Subcutaneous abdominal adipose tissue (tissue), 5 donors: ENCODE measurements at regions not wholly inside any gene's neighbourhood (a gene's known extent, or its start where the extent isn't known, plus 50 kb on each side); places are given as distances from the start of the nearest gene placed in this dataset.

ENCODE experiments used
- H3K27ac ChIP-seq: one replicate; pipeline ENCODE4 v1.7.0; 2013; ENCODE audit warnings: low read depth, mild to moderate bottlenecking, inconsistent platforms, low read length, moderate library complexity
- H3K27me3 ChIP-seq, 5 donors: one replicate each; pipeline ENCODE4 v1.7.0; 2013; ENCODE audit warnings: low read length in 5 of 5, inconsistent platforms in 1 of 5; ENCODE audit not compliant: control insufficient read depth in 5 of 5, insufficient read depth in 4 of 5
- H3K36me3 ChIP-seq, 5 donors: one replicate each; pipeline ENCODE4 v1.7.0; 2013; ENCODE audit warnings: low read length in 5 of 5; ENCODE audit not compliant: control insufficient read depth in 5 of 5, insufficient read depth in 5 of 5
- H3K4me1 ChIP-seq, 5 donors: one replicate each; pipeline ENCODE4 v1.7.0; 2013; ENCODE audit warnings: low read length in 5 of 5, mild to moderate bottlenecking in 3 of 5, moderate library complexity in 1 of 5; ENCODE audit not compliant: control insufficient read depth in 5 of 5, insufficient read depth in 5 of 5
- H3K4me3 ChIP-seq, 5 donors: one replicate each; pipeline ENCODE4 v1.7.0; 2013; ENCODE audit warnings: low read length in 5 of 5, low read depth in 1 of 5
- H3K9ac ChIP-seq, 5 donors: one replicate each; pipeline ENCODE4 v1.7.0; 2013; ENCODE audit warnings: low read length in 5 of 5, mild to moderate bottlenecking in 4 of 5, moderate library complexity in 3 of 5
- H3K9me3 ChIP-seq, 5 donors: one replicate each; pipeline ENCODE4 v1.7.0; 2013; ENCODE audit warnings: low read length in 5 of 5; ENCODE audit not compliant: control insufficient read depth in 5 of 5
- donor health status: healthy.
- donor health status: healthy.
- donor health status: healthy.
- donor health status: healthy.
- donor health status: healthy.

DNA sequence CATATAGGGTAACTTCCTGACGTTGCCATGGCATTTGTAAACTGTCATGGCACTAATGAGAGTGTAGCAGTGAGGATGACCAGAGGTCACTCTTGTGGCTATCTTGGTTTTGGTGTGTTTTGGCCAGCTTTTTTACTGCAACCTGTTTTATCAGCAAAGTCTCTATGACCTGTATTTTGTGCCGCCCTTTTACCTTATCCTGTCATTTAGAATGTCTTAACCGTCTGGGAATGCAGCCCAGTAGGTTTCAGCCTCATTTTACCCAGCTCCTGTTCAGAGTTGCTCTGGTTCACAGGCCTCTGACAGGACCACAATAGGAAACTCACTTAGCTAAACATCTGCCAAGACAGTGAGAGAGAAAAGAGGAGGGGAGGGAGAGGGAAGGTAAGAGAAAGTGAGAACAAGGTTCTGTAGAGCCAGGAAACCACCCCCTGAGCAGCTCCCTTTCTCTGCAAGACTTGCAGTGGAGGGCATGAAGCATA, 64.8 kb upstream of the PLEKHG3 start:
- H3K27me3 ChIP-seq, result no peaks in the 10 kb centered on the region
- H3K36me3 ChIP-seq, result no peaks in the 10 kb centered on the region
- H3K4me1 ChIP-seq, result peaks cover 0 to 27% (median 3%) of the 10 kb centered on the region in 5 donors
- H3K9me3 ChIP-seq, result peaks cover 0 to 6% (median 0%) of the 10 kb centered on the region in 5 donors
- no peak overlapping the region for H3K27ac ChIP-seq
- no peak overlapping the region for H3K4me3 ChIP-seq
- no peak overlapping the region for H3K9ac ChIP-seq

DNA sequence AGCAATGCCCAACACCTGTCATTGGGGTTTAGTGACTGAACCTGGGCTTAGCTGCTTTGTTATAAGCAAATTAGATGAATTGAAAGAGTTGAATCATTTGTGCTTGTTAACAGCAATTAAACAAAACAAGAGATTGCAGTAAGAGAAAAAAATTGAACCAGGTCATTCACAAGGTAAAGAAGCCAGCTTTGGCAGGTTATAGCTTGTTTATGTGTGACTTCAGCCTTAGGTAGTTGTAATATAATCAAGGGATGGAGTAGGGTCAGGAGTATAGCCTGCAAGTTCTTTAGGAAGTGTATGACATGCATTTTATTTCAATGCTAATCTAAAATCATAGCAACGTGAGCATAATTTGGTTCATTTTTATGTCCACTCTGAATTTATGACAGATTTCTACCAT, 63.4 kb upstream of the PLEKHG3 start:
- H3K9me3 ChIP-seq, result peaks cover 0 to 6% (median 0%) of the 10 kb centered on the region in 5 donors
- peaks cover 0 to 38% (median 11%) of the 10 kb centered on the region in 5 donors for H3K4me1 ChIP-seq
- no peak overlapping the region for H3K9ac ChIP-seq
- H3K27me3 ChIP-seq, result no peaks in the 10 kb centered on the region
- H3K36me3 ChIP-seq, result no peaks in the 10 kb centered on the region
- H3K4me3 ChIP-seq, result no peak overlapping the region
- no peak overlapping the region for H3K27ac ChIP-seq

DNA sequence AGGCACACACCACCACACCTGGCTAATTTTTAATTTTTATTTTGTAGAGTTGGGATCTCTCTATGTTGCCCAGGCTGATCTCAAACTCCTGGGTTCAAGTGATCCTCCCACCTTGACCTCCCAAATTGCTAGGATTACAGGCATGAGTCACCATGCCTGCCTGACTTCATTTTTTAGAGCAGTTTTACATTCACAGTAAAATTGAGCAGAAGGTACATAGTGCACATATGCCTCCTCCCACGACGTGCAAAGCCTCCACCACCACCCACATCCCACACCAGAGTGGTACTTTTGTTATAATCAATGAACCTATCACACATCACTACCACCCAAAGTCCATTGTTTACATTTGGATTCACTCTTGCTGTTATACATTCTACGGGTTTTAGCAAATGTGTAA, 62.5 kb upstream of the PLEKHG3 start:
- no peaks in the 10 kb centered on the region for H3K27me3 ChIP-seq
- H3K4me3 ChIP-seq, result no peak overlapping the region
- no peak overlapping the region for H3K27ac ChIP-seq
- H3K4me1 ChIP-seq, result peaks cover 0 to 41% (median 16%) of the 10 kb centered on the region in 5 donors
- no peak overlapping the region for H3K9ac ChIP-seq
- H3K9me3 ChIP-seq, result peaks cover 0 to 6% (median 0%) of the 10 kb centered on the region in 5 donors
- no peaks in the 10 kb centered on the region for H3K36me3 ChIP-seq

DNA sequence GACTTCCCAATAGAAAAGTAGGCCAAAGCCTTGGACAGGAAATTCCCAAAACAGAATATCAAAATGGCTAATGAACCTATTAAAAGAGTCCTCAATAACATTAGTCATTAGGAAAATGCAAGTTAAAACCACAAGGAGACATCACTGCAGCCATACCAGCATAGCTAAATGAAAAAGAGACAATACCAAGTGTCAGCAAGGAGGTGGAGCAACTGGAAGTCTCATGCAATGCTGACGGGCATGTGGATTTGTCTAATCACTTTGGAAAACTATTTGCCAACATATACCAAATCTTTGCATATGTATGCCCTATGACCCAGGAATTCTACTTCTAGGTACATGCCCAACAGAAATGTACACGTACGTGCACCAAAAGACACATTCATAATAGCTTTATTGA, 60.5 kb upstream of the PLEKHG3 start:
- Histone ChIP-seq H3K9me3 (peaks cover 0 to 6% (median 0%) of the 10 kb centered on the region in 5 donors), H3K9ac (no peak overlapping the region)

DNA sequence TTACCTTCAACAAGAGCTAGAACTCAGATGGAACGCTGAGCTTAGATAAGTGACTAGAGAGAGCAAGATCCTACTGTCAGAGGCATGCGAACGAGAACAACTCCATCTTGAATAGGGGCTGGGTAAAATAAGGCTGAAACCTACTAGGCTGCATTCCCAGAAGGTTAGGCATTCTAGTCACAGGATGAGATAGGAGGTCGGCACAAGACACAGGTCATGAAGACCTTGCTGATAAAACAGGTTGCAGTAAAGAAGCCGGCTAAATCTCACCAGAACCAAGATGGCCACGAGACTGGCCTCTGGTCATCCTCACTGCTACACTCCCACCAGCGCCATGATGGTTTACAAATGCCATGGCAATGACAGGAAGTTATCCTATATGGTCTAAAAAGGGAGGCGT, 59.6 kb upstream of the PLEKHG3 start:
- Histone ChIP-seq H3K4me1 (peaks cover 0 to 23% (median 12%) of the 10 kb centered on the region in 5 donors), H3K4me3 (no peak overlapping the region), H3K27me3 (no peaks in the 10 kb centered on the region), H3K27ac (no peak overlapping the region), H3K36me3 (no peaks in the 10 kb centered on the region), H3K9me3 (peaks cover 0 to 6% (median 0%) of the 10 kb centered on the region in 5 donors), H3K9ac (no peak overlapping the region)

More for the DNA sequence above, 60.5 kb upstream of the PLEKHG3 start:
- Histone ChIP-seq H3K4me3 (no peak overlapping the region), H3K27ac (no peak overlapping the region), H3K36me3 (no peaks in the 10 kb centered on the region), H3K4me1 (peaks cover 0 to 23% (median 12%) of the 10 kb centered on the region in 5 donors), H3K27me3 (no peaks in the 10 kb centered on the region)

DNA sequence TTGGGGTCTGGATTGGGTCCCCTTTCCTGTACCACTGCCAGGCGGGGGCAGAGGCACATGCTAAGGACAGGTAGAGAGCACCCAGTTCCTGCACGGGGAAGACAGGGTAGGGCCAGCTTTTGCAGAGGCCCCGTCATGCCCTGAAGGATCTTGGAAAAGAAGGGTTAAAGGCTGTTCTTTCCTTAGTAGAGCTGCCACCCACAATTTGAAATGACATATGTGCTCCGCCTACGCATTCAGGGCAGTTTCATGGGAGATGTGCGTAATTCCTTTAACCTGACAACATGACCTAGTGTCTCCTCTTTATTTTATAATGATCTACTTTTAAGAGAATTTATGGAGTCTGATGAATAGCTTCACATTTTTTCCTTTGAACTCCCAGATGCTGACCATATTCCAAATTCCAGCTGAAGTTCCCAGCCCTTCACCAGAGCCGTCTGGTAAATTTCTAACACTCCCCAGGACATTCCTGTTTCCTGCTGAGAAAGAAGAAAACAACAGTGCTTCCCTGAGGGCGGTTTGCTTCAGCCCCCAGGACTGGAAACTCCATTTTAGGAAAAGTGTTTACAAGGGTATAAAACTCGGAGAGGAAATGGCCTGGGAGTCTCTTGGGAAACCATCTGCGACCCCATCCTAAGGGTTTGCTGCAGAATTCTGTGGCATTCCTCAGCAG, 58.9 kb upstream of the PLEKHG3 start:
- H3K27me3 ChIP-seq, result no peaks in the 10 kb centered on the region
- no peak overlapping the region for H3K27ac ChIP-seq
- no peak overlapping the region for H3K4me3 ChIP-seq
- no peaks in the 10 kb centered on the region for H3K36me3 ChIP-seq
- H3K9me3 ChIP-seq, result peaks cover 0 to 6% (median 0%) of the 10 kb centered on the region in 5 donors
- H3K4me1 ChIP-seq, result peaks cover 0 to 22% (median 12%) of the 10 kb centered on the region in 5 donors
- no peak overlapping the region for H3K9ac ChIP-seq

DNA sequence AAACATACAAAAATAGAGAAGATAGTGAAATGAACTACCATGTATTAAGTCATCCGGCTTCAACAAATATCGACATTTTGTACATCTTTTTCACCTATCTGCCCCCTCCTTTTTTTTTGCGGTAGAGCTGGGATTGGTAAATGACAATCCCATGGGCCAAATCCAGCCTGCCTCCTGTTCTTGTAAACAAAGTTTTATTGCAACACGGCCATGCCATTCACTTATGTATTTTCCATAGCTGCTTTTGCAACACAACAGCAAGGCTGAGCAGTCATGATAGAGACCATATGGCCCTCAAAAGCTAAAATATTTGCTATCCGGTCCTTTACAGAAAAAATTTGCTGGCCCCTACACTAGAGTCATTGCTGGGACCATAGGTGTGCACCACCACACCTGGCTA, 58.1 kb upstream of the PLEKHG3 start:
- H3K27me3 ChIP-seq, result no peaks in the 10 kb centered on the region
- no peaks in the 10 kb centered on the region for H3K36me3 ChIP-seq
- peaks cover 0 to 6% (median 0%) of the 10 kb centered on the region in 5 donors for H3K9me3 ChIP-seq
- no peak overlapping the region for H3K27ac ChIP-seq
- no peak overlapping the region for H3K4me3 ChIP-seq
- H3K4me1 ChIP-seq, result peaks cover 0 to 22% (median 12%) of the 10 kb centered on the region in 5 donors
- H3K9ac ChIP-seq, result no peak overlapping the region

DNA sequence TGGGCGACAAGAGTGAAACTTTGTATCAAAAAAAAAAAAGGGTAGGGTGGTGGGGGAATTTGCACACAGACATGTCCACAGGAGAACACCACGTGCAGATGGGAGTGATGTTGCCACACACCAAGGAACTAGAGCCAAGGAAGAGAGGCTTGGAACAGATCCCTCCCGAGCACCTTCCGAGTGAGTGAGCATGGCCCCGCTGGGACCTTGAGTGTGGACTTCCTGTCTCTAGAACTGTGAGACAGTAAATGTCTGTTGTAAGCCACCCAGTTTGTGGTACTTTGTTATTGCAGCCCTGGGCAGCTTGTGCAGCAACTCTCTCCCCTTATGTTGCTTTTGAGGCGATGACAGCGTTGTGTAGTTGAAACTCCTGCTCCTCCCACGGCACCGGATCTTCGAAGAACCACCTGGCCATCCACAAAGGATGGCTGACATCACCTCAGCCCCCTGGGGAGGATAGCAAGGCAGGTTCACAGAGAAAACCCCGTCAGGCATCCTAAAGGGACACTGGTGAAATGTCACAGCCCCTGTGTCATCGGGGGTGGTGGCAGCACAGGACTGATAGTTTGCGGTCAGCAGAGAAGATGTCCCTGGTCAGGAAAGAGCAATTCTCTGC, 54.7 kb upstream of the PLEKHG3 start:
- H3K4me3 ChIP-seq, result no peak overlapping the region
- H3K4me1 ChIP-seq, result peaks cover 0 to 30% (median 21%) of the 10 kb centered on the region in 5 donors
- no peaks in the 10 kb centered on the region for H3K27me3 ChIP-seq
- H3K9me3 ChIP-seq, result peaks cover 0 to 5% (median 0%) of the 10 kb centered on the region in 5 donors
- H3K9ac ChIP-seq, result no peak overlapping the region
- H3K27ac ChIP-seq, result no peak overlapping the region
- no peaks in the 10 kb centered on the region for H3K36me3 ChIP-seq

DNA sequence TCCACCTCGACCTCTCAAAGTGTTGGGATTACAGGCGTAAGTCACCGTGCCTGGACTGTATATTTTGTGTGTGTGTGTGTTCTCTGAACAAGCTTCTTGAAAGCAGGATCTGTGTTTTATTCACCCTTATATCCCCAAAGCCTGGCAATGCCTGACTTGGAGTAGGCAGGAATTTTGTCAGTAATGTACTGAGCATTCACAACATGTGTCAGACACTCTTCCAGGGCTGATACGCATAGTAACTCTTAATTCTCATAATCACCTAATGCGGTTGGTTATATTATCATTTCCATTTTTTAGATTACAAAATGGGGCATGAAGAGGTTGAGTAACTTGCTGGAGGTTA, 50.4 kb upstream of the PLEKHG3 start:
- Histone ChIP-seq H3K9me3 (peaks cover 0 to 5% (median 0%) of the 10 kb centered on the region in 5 donors), H3K9ac (no peak overlapping the region), H3K4me3 (no peak overlapping the region), H3K4me1 (peaks cover 0 to 27% (median 16%) of the 10 kb centered on the region in 5 donors), H3K27ac (peak overlapping the region; percentile 19), H3K27me3 (no peaks in the 10 kb centered on the region), H3K36me3 (no peaks in the 10 kb centered on the region)

DNA sequence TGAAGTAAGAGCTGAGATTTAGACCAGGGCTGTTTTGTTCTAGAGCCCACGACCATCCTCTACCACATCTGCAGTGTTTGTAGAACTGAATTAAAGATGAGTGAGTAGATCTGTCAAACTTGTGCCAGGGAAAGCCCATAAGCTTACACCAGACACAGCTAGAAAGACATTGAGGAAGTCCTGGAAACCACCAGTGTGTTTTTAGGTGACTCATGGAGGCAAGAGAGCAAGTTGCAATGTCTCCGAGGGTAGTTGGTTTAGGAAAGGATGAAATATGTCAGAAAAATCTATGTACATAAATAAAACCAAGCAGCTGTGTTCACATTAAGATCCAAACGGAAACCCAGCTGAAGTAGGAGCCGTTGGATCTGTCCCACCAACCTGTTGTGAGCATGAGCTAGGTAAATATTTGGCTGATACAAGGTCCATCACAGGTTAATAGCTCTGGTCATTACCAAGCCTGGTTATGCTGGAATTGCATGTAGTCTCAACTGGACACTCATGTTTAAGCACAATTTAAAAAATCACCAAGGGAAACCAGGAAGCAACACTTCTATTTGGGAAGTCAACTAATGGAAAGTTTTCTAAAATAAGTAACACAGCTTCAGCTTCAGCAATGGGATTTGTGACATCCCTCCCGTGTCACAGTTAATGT, 49.9 kb upstream of the PLEKHG3 start:
- Histone ChIP-seq H3K27me3 (no peaks in the 10 kb centered on the region), H3K4me3 (no peak overlapping the region), H3K36me3 (no peaks in the 10 kb centered on the region), H3K9me3 (peaks cover 0 to 5% (median 0%) of the 10 kb centered on the region in 5 donors), H3K27ac (peak overlapping the region; percentile 19), H3K4me1 (peaks cover 0 to 24% (median 16%) of the 10 kb centered on the region in 5 donors), H3K9ac (no peak overlapping the region)
